GM12878 (cell line): ENCODE measurements at regions not wholly inside any gene's neighbourhood (a gene's known extent, or its start where the extent isn't known, plus 50 kb on each side); places are given as distances from the start of the nearest gene placed in this dataset.

Experiments
- EZH2 ChIP-seq: IDR thresholded peaks from 2 replicates; pipeline ENCODE4 v1.6.1; 2012; ENCODE audit warnings: low read depth, mild to moderate bottlenecking, control low read depth, inconsistent platforms, low read length, borderline replicate concordance; ENCODE audit not compliant: control insufficient read depth
- POLR2A ChIP-seq: IDR thresholded peaks from 2 replicates; pipeline ENCODE4 v1.6.1; 2011; ENCODE audit warnings: low read depth, mild to moderate bottlenecking, low read length
- POLR2AphosphoS5 ChIP-seq: IDR thresholded peaks from 2 replicates; pipeline ENCODE4 v1.6.1; 2011; ENCODE audit warnings: mild to moderate bottlenecking, low read length, inconsistent platforms
- SMC3 ChIP-seq: IDR thresholded peaks from 2 replicates; pipeline ENCODE4 v1.6.1; 2011; ENCODE audit warnings: low read length, improper control_type of control experiment, borderline replicate concordance
- SPI1 ChIP-seq: IDR thresholded peaks from 2 replicates; pipeline ENCODE4 v1.6.1; 2011; ENCODE audit warnings: low read depth, mild to moderate bottlenecking, low read length, moderate library complexity, borderline replicate concordance; ENCODE audit not compliant: insufficient read depth
- TF ChIP-seq, protein P1 (sequence below), 3 experiments: IDR thresholded peaks in 2 of 3; conservative IDR thresholded peaks in 1 of 3; 2 replicates each; pipeline ENCODE4 v1.5.1; 2011; ENCODE audit warnings: low read depth in 3 of 3, low read length in 3 of 3, mild to moderate bottlenecking in 3 of 3, control low read depth in 2 of 3, moderate library complexity in 2 of 3, inconsistent platforms in 1 of 3, mixed read lengths in 1 of 3; ENCODE audit not compliant: control insufficient read depth in 2 of 3, insufficient read depth in 1 of 3; ENCODE audit errors: extremely low read depth in 1 of 3
- TF ChIP-seq, protein P2 (sequence below): fragments of 450-650 bp; IDR thresholded peaks from 2 replicates; pipeline ENCODE4 v1.6.1; 2017; ENCODE audit warnings: mild to moderate bottlenecking

- TF ChIP-seq SPI1 (no peak), POLR2A (no peak), POLR2AphosphoS5 (no peak), EZH2 (no peak), SMC3 (no peak)
- TF ChIP-seq, protein P1, sequence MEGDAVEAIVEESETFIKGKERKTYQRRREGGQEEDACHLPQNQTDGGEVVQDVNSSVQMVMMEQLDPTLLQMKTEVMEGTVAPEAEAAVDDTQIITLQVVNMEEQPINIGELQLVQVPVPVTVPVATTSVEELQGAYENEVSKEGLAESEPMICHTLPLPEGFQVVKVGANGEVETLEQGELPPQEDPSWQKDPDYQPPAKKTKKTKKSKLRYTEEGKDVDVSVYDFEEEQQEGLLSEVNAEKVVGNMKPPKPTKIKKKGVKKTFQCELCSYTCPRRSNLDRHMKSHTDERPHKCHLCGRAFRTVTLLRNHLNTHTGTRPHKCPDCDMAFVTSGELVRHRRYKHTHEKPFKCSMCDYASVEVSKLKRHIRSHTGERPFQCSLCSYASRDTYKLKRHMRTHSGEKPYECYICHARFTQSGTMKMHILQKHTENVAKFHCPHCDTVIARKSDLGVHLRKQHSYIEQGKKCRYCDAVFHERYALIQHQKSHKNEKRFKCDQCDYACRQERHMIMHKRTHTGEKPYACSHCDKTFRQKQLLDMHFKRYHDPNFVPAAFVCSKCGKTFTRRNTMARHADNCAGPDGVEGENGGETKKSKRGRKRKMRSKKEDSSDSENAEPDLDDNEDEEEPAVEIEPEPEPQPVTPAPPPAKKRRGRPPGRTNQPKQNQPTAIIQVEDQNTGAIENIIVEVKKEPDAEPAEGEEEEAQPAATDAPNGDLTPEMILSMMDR (IDR thresholded peaks at IDR 0.05 in 2 of 3, conservative IDR thresholded peaks at IDR 0.05 in 1 of 3; ENCODE audit: control insufficient read depth in 2 of 3, extremely low read depth in 1 of 3, insufficient read depth in 1 of 3, low read depth in 3 of 3, low read length in 3 of 3) = no peak
- TF ChIP-seq, protein P2, sequence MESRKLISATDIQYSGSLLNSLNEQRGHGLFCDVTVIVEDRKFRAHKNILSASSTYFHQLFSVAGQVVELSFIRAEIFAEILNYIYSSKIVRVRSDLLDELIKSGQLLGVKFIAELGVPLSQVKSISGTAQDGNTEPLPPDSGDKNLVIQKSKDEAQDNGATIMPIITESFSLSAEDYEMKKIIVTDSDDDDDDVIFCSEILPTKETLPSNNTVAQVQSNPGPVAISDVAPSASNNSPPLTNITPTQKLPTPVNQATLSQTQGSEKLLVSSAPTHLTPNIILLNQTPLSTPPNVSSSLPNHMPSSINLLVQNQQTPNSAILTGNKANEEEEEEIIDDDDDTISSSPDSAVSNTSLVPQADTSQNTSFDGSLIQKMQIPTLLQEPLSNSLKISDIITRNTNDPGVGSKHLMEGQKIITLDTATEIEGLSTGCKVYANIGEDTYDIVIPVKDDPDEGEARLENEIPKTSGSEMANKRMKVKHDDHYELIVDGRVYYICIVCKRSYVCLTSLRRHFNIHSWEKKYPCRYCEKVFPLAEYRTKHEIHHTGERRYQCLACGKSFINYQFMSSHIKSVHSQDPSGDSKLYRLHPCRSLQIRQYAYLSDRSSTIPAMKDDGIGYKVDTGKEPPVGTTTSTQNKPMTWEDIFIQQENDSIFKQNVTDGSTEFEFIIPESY = no peak
These were observed 77.0 kb upstream of the SPOPL start for GRCh38 chr2:138424436-138425140.
